ENCODE measurements at regions not wholly inside any gene's neighbourhood (a gene's known extent, or its start where the extent isn't known, plus 50 kb on each side); places are given as distances from the start of the nearest gene placed in this dataset.

- TF ChIP-seq EZH2 (IDR thresholded peaks at IDR 0.05; ENCODE audit: borderline replicate concordance, low read length) (no peak), CTCF (conservative IDR thresholded peaks at IDR 0.05 in 1 of 2, IDR thresholded peaks at IDR 0.05 in 1 of 2; ENCODE audit: extremely low read depth in 1 of 2, insufficient read depth in 1 of 2, low read depth in 1 of 2, low read length in 2 of 2) (no peak)
Observed at GRCh38 chr10:43938810-43939209, 290.1 kb upstream of the ZNF32 start.
